Activated CD8-positive, alpha-beta memory T cell treated with anti-CD3 and anti-CD28 coated beads, Interleukin-2, amount 50 U/mL, for 4 hours (primary cell): ENCODE measurements at regions not wholly inside any gene's neighbourhood (a gene's known extent, or its start where the extent isn't known, plus 50 kb on each side); places are given as distances from the start of the nearest gene placed in this dataset.
"Not testable (repeated sequence)": the region's sequence is repeated elsewhere in the genome, so short reads cannot be mapped to it uniquely, and the experiment has no call there.

Source experiments
- DNase-seq: peaks from one replicate; pipeline ENCODE4 v3.0.0-alpha.2; 2020

- DNase-seq, result no peak
Measured at GRCh38 chr3:34066999-34067398, 268.6 kb downstream of the PDCD6IP start.

- no peak for DNase-seq
Measured at GRCh38 chr3:34067536-34068051, 269.2 kb downstream of the PDCD6IP start.

GRCh38 chr3:34068505-34068904, 270.1 kb downstream of the PDCD6IP start:
- DNase-seq, result no peak

- no peak for DNase-seq
Measured at GRCh38 chr3:34070831-34071585, 272.6 kb downstream of the PDCD6IP start.

- DNase-seq, result no peak
Measured at GRCh38 chr3:34072297-34072696, 273.9 kb downstream of the PDCD6IP start.

GRCh38 chr3:34073111-34073510, 274.7 kb downstream of the PDCD6IP start:
- DNase-seq, result no peak

GRCh38 chr3:34073961-34074360, 275.5 kb downstream of the PDCD6IP start:
- no peak for DNase-seq

GRCh38 chr3:34075975-34076374, 277.5 kb downstream of the PDCD6IP start:
- DNase-seq, result no peak

GRCh38 chr3:34077417-34078195, 279.2 kb downstream of the PDCD6IP start:
- no peak for DNase-seq

- DNase-seq, result no peak
Measured at GRCh38 chr3:34078418-34078817, 280.0 kb downstream of the PDCD6IP start.

- not testable (repeated sequence) for DNase-seq
Measured at GRCh38 chr3:34079849-34080248, 281.4 kb downstream of the PDCD6IP start.

GRCh38 chr3:34090379-34090778, 291.9 kb downstream of the PDCD6IP start:
- not testable (repeated sequence) for DNase-seq

GRCh38 chr3:34090876-34091275, 292.4 kb downstream of the PDCD6IP start:
- no peak for DNase-seq

- DNase-seq, result not testable (repeated sequence)
Measured at GRCh38 chr3:34094280-34094679, 295.9 kb downstream of the PDCD6IP start.

- DNase-seq, result no peak
Measured at GRCh38 chr3:34102288-34102687, 303.9 kb downstream of the PDCD6IP start.

GRCh38 chr3:34106379-34106778, 307.9 kb downstream of the PDCD6IP start:
- DNase-seq, result no peak

GRCh38 chr3:34106879-34107278, 308.4 kb downstream of the PDCD6IP start:
- no peak for DNase-seq

GRCh38 chr3:34107669-34108068, 309.2 kb downstream of the PDCD6IP start:
- no peak for DNase-seq

- DNase-seq, result no peak
Measured at GRCh38 chr3:34109021-34109420, 310.6 kb downstream of the PDCD6IP start.

- DNase-seq, result no peak
Measured at GRCh38 chr3:34109846-34110245, 311.4 kb downstream of the PDCD6IP start.

- DNase-seq, result no peak
Measured at GRCh38 chr3:34111361-34111760, 312.9 kb downstream of the PDCD6IP start.

GRCh38 chr3:34112261-34112660, 313.8 kb downstream of the PDCD6IP start:
- not testable (repeated sequence) for DNase-seq

- no peak for DNase-seq
Measured at GRCh38 chr3:34131091-34131490, 332.7 kb downstream of the PDCD6IP start.

- no peak for DNase-seq
Measured at GRCh38 chr3:34132069-34132692, 333.8 kb downstream of the PDCD6IP start.
